ENCODE measurements at regions not wholly inside any gene's neighbourhood (a gene's known extent, or its start where the extent isn't known, plus 50 kb on each side); places are given as distances from the start of the nearest gene placed in this dataset.
"Not testable (repeated sequence)": the region's sequence is repeated elsewhere in the genome, so short reads cannot be mapped to it uniquely, and the experiment has no call there.

DNA sequence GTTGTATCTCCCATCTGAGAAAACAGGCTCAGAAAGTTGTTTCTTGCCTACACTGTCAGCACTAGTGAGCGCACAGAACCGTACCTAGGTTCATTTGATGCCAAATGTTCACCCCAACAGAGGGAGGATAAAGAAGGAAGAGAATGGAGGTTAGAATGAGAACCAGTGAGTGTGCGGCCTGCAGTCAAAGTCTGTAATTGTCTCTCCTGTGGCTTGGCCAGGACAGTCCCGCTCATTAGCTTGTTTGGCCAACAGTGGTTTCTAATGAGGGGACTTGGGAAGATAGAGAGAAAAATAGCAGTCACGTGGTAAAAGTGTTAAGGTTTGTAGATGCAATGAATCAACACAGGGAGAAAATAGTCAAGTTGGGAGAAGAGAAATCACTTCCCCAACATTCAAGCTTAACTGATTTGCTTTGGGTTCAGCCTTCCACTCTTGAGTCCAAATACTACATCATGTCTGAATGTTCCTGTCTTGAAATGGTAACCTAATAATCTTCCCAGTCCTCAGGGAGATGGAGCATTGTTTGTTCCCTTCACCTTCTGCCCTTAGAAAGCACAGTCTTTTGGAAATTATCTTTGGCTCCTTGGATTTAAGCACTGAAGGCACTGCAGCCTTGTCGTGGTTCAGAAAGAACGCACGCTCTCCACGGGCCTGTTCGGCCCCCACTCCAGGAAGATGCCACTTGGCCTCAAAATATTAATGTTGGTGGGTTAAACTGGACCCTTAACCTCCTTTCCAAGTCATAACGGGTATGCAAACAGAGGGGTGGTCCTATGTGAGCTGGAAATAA, 360.4 kb upstream of the ZNF32 start:
- DNase-seq (ENCODE audit: low read depth, low spot score): no peak

DNA sequence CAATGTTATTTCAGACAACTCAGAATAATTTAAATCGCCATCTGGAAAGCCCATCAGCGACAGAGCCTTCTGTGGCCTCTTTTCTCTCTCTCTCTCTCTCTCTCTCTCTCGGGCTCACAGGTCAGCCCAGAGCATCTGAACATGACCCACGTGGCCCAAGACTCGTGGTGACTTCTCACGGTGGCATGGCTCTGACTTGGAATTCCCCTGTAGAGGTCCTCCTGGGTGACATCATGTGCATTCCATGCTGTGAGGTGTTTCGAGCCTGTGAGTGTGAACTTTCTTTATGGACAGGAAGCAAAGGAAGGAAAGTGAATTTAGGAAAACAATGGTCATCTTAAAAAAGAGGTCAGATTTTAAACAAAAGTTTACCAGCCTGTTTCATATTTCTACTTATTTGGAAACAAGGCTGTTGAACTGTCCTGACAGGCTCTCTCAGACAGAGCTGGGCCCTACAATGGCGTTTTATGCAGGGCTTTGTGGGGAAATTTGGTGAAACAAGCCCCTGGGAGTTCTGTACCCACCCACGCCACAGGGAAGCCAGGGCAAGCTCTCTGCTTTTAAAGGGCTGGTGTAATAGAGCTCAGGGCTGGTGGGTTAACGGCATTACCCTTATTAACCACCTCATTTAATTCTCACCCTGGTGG, 359.7 kb upstream of the ZNF32 start:
- no peak for DNase-seq (ENCODE audit: low read depth, low spot score)

DNA sequence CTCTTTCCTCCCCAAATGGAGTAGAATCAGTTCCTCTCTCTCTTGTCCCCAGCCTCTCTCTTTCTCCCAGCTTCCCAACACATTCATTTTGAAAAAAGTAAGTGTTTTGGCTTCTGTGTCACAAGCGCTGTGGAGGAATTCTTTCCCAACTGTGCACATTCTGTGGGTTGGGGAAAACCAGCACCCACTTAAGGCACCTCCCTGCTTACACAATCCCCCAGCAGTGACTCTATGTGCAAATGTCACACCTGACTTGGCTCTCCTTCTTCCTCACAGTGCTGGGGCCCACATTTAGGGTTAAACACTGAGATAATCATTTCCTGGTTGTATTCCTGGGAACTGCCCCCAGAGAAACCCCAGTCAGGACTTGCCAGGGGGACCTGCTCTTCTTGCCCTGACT, 358.1 kb upstream of the ZNF32 start:
- no peak for DNase-seq (ENCODE audit: low read depth, low spot score)

DNA sequence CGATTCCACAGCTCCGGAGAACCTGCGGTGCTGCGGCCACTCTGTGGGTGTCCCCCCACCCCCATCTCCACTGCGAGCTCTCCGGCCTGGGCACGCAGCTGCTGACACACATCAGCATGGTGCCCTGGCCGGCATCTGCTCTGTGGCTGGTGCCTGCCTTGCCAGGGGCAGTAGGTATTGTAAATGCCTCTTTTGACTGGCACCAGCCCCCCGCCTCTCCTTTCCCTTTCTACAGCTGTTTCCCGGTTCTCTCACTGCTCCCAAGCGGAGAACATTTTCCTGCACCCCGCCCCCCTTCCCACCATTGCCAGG, 357.1 kb upstream of the ZNF32 start:
- DNase-seq (ENCODE audit: low read depth, low spot score): no peak

DNA sequence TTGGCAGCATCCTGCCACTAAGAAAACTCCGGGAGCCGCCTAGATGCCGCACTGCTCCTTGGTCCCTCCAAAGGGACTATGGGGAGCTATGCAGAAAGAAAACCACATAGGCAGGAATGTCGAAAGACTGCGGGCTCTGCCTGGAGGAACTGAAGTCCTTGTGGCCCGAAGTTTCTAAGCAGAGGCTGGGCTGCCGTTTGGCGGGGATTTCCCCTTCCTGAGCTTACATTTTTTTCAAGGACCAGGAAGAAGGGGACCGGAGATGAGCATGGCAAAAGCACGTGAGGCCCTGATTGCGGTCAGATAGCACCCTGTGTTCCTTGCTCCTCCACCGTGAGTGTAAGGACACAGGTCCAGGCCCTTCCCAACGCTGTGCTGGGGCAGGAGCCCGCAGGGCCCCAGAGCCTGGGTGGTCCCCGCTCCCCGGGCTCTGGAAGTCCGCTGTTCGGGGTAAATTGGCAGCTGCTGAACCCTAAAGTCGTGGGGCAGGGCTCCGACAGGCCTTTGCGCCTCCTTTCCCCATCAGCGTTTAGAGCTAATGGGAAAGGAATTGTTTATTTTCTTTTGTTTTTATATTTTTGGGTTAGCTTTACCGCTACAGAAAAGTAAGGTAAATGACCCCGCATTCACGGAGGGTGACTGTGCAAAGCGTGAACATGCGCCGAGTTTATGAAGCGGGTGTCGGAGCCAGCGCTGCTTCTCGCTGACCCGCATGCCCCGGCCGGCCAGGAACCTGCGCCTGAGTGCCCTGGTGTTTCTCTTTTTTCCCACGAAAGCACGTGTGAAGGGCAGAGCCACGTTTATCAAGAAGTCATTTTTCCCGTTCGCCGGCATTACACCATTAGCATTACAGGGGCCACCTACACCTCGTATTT, 356.5 kb upstream of the ZNF32 start:
- DNase-seq (ENCODE audit: low read depth, low spot score): no peak

- DNase-seq (ENCODE audit: low read depth, low spot score): no peak
Observed at GRCh38 chr10:43998021-43998809, 349.5 kb upstream of the ZNF32 start.

DNA sequence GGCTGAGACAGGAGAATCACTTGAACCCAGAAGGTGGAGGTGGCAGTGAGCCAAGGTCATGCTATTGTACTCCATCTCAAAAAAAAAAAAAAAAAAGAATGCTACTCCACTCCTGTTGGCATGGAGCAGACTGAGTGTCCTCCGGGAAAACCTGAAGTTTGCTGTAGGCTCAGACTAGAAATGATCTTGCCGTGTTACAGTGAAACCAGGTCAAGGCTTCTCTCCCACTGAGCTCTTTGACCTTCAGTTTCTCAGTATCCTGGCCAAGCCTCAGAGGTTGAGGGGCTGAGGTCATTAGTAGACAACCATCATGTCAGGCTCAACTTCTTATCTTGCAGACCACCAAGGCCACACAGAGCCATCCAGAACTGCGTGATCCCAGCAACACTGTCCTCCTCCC, 348.6 kb upstream of the ZNF32 start:
- DNase-seq (ENCODE audit: low read depth, low spot score): no peak

DNA sequence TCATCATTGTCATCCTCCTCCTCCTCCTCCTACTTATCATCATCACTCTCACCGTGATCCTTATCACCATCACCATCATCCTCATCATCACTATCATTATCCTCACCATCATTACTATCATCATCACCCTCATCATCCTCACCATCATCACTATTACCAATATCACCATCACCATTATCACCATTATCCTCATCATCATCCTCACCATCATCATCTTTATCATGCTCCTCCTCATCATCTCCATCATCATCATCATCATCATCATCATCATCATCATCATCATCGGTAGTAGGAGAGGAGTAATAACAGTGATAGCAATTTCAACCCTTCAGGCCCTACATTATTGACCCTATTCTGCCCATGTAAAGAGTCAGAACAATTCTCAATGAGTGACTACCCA, 345.9 kb upstream of the ZNF32 start:
- no peak for DNase-seq (ENCODE audit: low read depth, low spot score)

DNA sequence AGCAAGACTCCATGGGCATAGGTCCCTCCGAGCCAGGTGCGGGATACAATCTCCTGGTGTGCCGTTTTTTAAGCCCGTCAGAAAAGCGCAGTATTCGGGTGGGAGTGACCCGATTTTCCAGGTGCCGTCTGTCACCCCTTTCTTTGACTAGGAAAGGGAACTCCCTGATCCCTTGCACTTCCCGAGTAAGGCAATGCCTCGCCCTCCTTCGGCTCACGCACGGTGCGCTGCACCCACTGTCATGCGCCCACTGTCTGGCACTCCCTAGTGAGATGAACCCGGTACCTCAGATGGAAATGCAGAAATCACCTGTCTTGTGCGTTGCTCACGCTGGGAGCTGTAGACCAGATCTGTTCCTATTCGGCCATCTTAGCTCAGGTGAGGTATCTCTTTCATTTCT, 344.1 kb upstream of the ZNF32 start:
- DNase-seq (ENCODE audit: low read depth, low spot score): not testable (repeated sequence)

GRCh38 chr10:43986374-43986773, 337.7 kb upstream of the ZNF32 start:
- DNase-seq (ENCODE audit: low read depth, low spot score): no peak

DNA sequence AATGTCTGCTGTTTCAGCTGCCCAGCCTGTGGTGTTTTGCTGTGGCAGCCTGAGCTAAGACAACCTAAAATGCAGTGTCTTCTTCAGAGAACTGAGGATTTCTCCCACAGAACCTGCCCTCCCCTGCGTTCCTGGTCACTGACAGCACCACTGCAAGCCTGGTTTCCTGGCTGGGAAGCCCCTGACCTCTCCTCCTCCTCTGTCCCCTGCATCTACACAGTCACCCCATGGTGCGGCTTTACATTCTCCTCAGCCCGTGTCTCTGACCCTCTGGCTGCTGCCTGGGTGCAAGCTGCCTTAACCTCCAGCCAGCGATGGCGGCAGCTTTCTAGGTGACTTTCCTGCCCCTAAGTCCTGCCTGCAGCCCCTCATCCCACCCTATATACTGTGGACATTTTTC, 337.3 kb upstream of the ZNF32 start:
- DNase-seq (ENCODE audit: low read depth, low spot score): no peak

GRCh38 chr10:43983856-43984271, 335.2 kb upstream of the ZNF32 start:
- no peak for DNase-seq (ENCODE audit: low read depth, low spot score)

- DNase-seq (ENCODE audit: low read depth, low spot score): no peak
Observed at GRCh38 chr10:43983405-43983804, 334.7 kb upstream of the ZNF32 start.

DNA sequence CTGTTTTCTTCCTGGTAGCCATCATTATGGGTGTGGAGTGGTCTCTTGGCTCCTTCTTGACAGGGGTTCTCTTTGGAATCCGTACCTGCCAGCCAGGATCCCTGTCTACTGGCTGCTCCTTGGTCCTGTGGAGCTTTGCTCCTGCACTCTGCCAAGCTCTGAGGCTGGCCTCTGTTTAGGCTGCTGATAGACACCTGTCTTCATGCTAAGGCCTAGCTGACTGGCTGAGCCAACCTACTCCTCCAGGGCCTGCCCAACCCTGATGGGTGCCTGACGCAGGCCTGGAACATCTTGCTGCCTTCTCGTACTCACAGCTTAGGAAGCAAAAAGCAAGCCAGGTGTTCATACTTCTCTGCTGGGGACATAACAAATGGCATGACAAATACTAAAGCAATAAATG, 333.6 kb upstream of the ZNF32 start:
- DNase-seq (ENCODE audit: low read depth, low spot score): no peak

DNA sequence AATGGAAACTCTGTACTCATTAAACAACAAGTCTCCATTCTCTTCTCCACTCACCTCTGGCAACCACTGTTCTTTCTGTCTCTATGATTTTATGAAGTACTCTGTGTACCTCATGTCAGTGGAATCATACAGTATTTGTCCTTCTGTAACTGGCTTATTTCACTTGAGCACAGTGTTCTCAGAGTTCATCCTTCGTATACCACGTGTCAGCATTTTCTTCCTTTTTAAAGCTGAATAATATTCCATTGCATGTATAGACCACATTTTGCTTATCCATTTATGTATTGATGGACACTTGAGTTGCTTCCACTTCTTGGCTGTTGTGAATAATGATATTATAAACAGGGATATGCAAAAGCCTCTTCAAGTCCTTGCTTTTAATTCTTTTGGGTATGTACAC, 333.0 kb upstream of the ZNF32 start:
- no peak for DNase-seq (ENCODE audit: low read depth, low spot score)

DNA sequence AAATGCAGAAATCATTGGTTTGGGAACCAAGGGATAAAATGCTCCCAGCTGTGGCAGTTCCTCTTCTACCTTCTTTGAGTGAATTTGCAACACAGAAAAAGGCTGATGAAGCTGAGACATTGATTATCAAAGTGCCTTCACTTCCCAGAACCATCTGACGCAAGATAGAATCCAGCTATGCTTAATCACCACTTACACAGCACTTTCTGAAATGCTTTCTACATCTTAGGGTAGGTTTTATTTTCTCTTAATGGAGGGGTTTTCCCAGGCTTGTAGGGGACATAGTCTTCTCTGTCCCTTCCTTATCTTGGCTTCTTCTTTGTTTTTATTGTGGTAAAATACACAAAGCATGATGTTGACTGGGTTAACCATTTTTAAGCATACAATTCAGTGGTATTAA, 332.6 kb upstream of the ZNF32 start:
- DNase-seq (ENCODE audit: low read depth, low spot score): no peak

DNA sequence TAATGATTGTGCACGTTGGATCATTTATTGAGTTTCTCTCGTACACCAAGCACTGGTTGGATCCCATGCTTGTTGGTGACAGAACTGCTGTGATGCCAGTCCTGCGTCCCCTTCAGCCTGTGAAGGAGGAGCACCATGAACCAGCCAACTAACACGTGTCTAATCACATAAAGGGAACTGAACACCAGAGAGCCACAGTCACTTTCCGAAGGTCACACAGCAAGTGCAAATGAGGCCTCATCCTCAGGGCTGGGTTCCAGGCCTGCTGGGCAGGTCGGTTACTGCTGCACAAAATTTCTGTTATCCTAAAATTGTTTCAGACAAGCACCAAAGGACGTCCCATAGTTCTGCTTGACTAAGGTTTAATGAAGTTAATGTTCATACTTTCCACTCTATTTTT, 332.0 kb upstream of the ZNF32 start:
- DNase-seq (ENCODE audit: low read depth, low spot score): no peak

- DNase-seq (ENCODE audit: low read depth, low spot score): no peak
Observed at GRCh38 chr10:43980313-43980712, 331.6 kb upstream of the ZNF32 start.

GRCh38 chr10:43979551-43979950, 330.9 kb upstream of the ZNF32 start:
- no peak for DNase-seq (ENCODE audit: low read depth, low spot score)

DNA sequence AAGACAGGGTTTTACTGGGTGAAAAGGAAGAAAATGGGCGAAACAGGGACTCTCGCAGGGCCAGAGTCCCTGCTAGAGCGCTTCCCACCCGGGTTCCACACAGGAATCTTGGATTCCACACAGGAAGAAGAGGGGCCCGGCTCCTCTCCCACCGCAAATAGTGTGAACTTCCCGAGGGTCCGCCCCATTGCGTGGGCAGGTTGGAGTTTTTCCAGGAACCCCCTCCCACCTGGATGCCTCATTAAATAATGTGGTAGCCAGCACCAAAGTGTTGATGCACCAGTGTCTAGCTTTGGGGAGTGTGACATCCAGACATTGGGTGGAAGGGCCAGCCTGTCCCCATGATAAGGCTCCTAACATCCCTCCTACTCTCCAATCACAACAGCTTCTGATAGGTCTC, 330.3 kb upstream of the ZNF32 start:
- DNase-seq (ENCODE audit: low read depth, low spot score): no peak

- no peak for DNase-seq (ENCODE audit: low read depth, low spot score)
Observed at GRCh38 chr10:43978091-43978490, 329.4 kb upstream of the ZNF32 start.

DNA sequence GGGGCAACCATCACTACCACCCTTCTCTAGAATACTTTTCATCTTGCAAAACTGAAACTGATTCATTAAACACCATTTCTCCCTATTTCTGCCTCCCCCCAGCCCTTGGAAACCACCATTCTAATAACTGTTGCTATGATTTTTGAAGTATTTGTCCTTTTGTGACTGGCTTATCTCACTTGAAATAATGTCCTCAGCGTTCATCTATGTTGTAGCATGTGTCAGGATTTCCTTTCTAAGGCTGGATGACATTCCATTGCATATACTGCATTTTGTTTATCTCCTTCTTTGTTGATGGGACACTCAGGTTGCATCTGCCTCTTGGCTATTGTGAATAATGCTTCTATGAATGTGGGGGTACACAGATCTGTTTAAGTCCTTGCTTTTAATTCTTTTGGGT, 327.6 kb upstream of the ZNF32 start:
- DNase-seq (ENCODE audit: low read depth, low spot score): no peak
